IPS-11a (cell line): ENCODE measurements at regions not wholly inside any gene's neighbourhood (a gene's known extent, or its start where the extent isn't known, plus 50 kb on each side); places are given as distances from the start of the nearest gene placed in this dataset.

Experiments used
- H3K4me3 ChIP-seq: one replicate; pipeline ENCODE4 v1.5.1; 2013; ENCODE audit warnings: low read depth, low read length, control low read depth

GRCh38 chr4:11002961-11003360 is 318.4 kb upstream of the CLNK start:
- no peak overlapping the region for H3K4me3 ChIP-seq

GRCh38 chr4:10998846-10999245 is 314.3 kb upstream of the CLNK start:
- H3K4me3 ChIP-seq: no peak overlapping the region

GRCh38 chr4:10984815-10985214 is 300.2 kb upstream of the CLNK start:
- H3K4me3 ChIP-seq: no peak overlapping the region

GRCh38 chr4:10983885-10984640 is 299.5 kb upstream of the CLNK start:
- no peak overlapping the region for H3K4me3 ChIP-seq

- no peak overlapping the region for H3K4me3 ChIP-seq
Observed at GRCh38 chr4:10983268-10983667, 298.7 kb upstream of the CLNK start.

- no peak overlapping the region for H3K4me3 ChIP-seq
Observed at GRCh38 chr4:10982305-10982704, 297.7 kb upstream of the CLNK start.

GRCh38 chr4:10981576-10981975 is 297.0 kb upstream of the CLNK start:
- no peak overlapping the region for H3K4me3 ChIP-seq

GRCh38 chr4:10981096-10981495 is 296.5 kb upstream of the CLNK start:
- H3K4me3 ChIP-seq: no peak overlapping the region

- H3K4me3 ChIP-seq: no peak overlapping the region
Observed at GRCh38 chr4:10979032-10979431, 294.5 kb upstream of the CLNK start.

- H3K4me3 ChIP-seq: no peak overlapping the region
Observed at GRCh38 chr4:10977534-10977933, 293.0 kb upstream of the CLNK start.

- no peak overlapping the region for H3K4me3 ChIP-seq
Observed at GRCh38 chr4:10974371-10974770, 289.8 kb upstream of the CLNK start.

- H3K4me3 ChIP-seq: no peak overlapping the region
Observed at GRCh38 chr4:10973686-10974085, 289.1 kb upstream of the CLNK start.

- no peak overlapping the region for H3K4me3 ChIP-seq
Observed at GRCh38 chr4:10971800-10972401, 287.3 kb upstream of the CLNK start.

GRCh38 chr4:10965196-10965595 is 280.6 kb upstream of the CLNK start:
- no peak overlapping the region for H3K4me3 ChIP-seq

GRCh38 chr4:10963958-10964703 is 279.6 kb upstream of the CLNK start:
- H3K4me3 ChIP-seq: no peak overlapping the region

- H3K4me3 ChIP-seq: no peak overlapping the region
Observed at GRCh38 chr4:10963241-10963640, 278.7 kb upstream of the CLNK start.

GRCh38 chr4:10962246-10962645 is 277.7 kb upstream of the CLNK start:
- no peak overlapping the region for H3K4me3 ChIP-seq

- no peak overlapping the region for H3K4me3 ChIP-seq
Observed at GRCh38 chr4:10960389-10960788, 275.8 kb upstream of the CLNK start.

GRCh38 chr4:10959586-10959985 is 275.0 kb upstream of the CLNK start:
- no peak overlapping the region for H3K4me3 ChIP-seq

GRCh38 chr4:10958226-10958856 is 273.8 kb upstream of the CLNK start:
- H3K4me3 ChIP-seq: no peak overlapping the region

GRCh38 chr4:10951306-10951705 is 266.7 kb upstream of the CLNK start:
- no peak overlapping the region for H3K4me3 ChIP-seq
